Activated CD8-positive, alpha-beta T cell treated with anti-CD3 and anti-CD28 coated beads for 36 hours (primary cell): ENCODE measurements at regions not wholly inside any gene's neighbourhood (a gene's known extent, or its start where the extent isn't known, plus 50 kb on each side); places are given as distances from the start of the nearest gene placed in this dataset.
"Not testable (repeated sequence)": the region's sequence is repeated elsewhere in the genome, so short reads cannot be mapped to it uniquely, and the experiment has no call there.

Experiments
- ATAC-seq: fragments of 200-7000 bp; cut with Tn5 transposase; one replicate; pipeline ENCODE4 v1.10.0; 2021; ENCODE audit warnings: mild to moderate bottlenecking, moderate library complexity
- CTCF ChIA-PET: fragments of 350-600 bp; sonication (Branson Sonifier 250); formaldehyde crosslinking; loops from one replicate; lab custom pipeline; 2021; ENCODE audit warnings: antibody characterized with exemption; lab: Charles Lee
- POLR2A ChIA-PET: fragments of 350-600 bp; sonication (Branson Sonifier 250); formaldehyde crosslinking; loops from one replicate; lab custom pipeline; 2021; ENCODE audit warnings: antibody characterized with exemption; lab: Charles Lee
- DNase-seq: peaks from one replicate; pipeline ENCODE4 v3.0.0-alpha.2; 2020
- H3K27ac Mint-ChIP-seq: one replicate; pipeline ENCODE4 v1.8.0; 2021; ENCODE audit warnings: mild to moderate bottlenecking, mixed read lengths
- H3K27me3 Mint-ChIP-seq: one replicate; pipeline ENCODE4 v1.8.0; 2021; ENCODE audit warnings: mixed read lengths
- H3K36me3 Mint-ChIP-seq: one replicate; pipeline ENCODE4 v1.8.0; 2021; ENCODE audit warnings: low read depth, mixed read lengths
- H3K4me1 Mint-ChIP-seq: one replicate; pipeline ENCODE4 v1.8.0; 2021; ENCODE audit warnings: low read depth, mixed read lengths
- H3K4me3 Mint-ChIP-seq: one replicate; pipeline ENCODE4 v1.8.0; 2021; ENCODE audit warnings: mild to moderate bottlenecking, moderate library complexity, mixed read lengths
- H3K9me3 Mint-ChIP-seq: one replicate; pipeline ENCODE4 v1.8.0; 2021; ENCODE audit warnings: mixed read lengths
- intact Hi-C: fragments of 100-400 bp; cut with micrococcal nuclease; formaldehyde crosslinking; loops from one replicate; pipeline ENCODE4 v1.10.0; 2022
- TF ChIP-seq, protein P1 (sequence below): fragments of 200-600 bp; IDR thresholded peaks from one replicate; pipeline ENCODE4 v1.8.0; 2022; ENCODE audit warnings: antibody characterized with exemption, mild to moderate bottlenecking

DNA sequence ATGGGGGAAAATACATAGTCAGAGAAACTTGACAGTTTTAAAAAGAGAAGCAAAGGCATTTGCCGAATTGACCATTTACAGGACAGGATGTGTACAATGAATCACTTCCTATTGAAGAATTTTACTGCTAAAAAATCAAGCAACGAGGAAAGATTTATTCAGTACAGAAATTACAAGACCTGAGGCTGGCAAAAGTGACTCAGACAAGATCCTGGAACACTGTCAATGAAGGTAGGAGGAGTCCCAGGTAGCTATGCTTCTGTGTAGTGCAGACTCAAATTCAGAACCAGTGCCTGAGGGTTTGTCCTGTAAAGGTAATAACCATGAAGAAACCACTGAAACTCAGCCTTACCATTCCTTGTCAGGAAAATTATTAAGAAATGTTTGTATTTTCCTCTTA lies 120.9 kb downstream of the ZMAT3 start:
- Mint-ChIP-seq H3K36me3 (no peaks in the 10 kb centered on the region), H3K27ac (peak overlapping the region; percentile 16), H3K4me1 (peaks cover 7% of the 10 kb centered on the region), H3K9me3 (peaks cover 15% of the 10 kb centered on the region), H3K4me3 (no peak overlapping the region), H3K27me3 (no peaks in the 10 kb centered on the region)
- ATAC-seq: peak; percentile 83
- TF ChIP-seq, protein P1, sequence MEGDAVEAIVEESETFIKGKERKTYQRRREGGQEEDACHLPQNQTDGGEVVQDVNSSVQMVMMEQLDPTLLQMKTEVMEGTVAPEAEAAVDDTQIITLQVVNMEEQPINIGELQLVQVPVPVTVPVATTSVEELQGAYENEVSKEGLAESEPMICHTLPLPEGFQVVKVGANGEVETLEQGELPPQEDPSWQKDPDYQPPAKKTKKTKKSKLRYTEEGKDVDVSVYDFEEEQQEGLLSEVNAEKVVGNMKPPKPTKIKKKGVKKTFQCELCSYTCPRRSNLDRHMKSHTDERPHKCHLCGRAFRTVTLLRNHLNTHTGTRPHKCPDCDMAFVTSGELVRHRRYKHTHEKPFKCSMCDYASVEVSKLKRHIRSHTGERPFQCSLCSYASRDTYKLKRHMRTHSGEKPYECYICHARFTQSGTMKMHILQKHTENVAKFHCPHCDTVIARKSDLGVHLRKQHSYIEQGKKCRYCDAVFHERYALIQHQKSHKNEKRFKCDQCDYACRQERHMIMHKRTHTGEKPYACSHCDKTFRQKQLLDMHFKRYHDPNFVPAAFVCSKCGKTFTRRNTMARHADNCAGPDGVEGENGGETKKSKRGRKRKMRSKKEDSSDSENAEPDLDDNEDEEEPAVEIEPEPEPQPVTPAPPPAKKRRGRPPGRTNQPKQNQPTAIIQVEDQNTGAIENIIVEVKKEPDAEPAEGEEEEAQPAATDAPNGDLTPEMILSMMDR: no peak
- DNase-seq: peak; percentile 59
- intact Hi-C loops: no loop called here
- CTCF ChIA-PET: interaction anchor here (1.0 kb wide), 1 partner anchor 17 kb away, joined by 3 read pairs; no protein-coding TSS in a partner anchor
- POLR2A ChIA-PET: no interaction called here

DNA sequence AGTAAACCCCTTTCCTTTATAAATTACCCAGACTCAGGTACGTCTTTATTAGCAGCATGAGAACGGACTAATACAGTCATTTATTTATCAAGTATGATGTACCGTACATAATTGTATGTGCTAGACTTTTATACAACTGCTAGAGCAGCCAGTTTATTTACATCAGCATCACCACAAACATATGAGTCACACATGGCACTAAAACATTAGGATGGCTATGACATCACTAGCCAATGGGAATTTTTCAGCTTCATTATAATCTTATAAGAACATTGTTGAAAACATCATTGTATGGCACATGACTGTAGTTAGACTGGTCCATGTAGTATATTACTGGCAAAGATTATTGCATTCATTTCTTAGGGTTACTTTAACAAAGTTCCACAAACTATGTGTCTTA lies 121.7 kb downstream of the ZMAT3 start:
- no peak overlapping the region for H3K27ac Mint-ChIP-seq
- CTCF ChIA-PET: interaction anchor here (1.0 kb wide), 1 partner anchor 18 kb away, joined by 3 read pairs; no protein-coding TSS in a partner anchor
- ATAC-seq (no peak), DNase-seq (no peak)
- peaks cover 7% of the 10 kb centered on the region for H3K4me1 Mint-ChIP-seq
- peaks cover 20% of the 10 kb centered on the region for H3K9me3 Mint-ChIP-seq
- POLR2A ChIA-PET: no interaction called here
- no peak overlapping the region for H3K4me3 Mint-ChIP-seq
- H3K27me3 Mint-ChIP-seq: no peaks in the 10 kb centered on the region
- H3K36me3 Mint-ChIP-seq: no peaks in the 10 kb centered on the region
- TF ChIP-seq, protein P1: no peak
- intact Hi-C loops: no loop called here

DNA sequence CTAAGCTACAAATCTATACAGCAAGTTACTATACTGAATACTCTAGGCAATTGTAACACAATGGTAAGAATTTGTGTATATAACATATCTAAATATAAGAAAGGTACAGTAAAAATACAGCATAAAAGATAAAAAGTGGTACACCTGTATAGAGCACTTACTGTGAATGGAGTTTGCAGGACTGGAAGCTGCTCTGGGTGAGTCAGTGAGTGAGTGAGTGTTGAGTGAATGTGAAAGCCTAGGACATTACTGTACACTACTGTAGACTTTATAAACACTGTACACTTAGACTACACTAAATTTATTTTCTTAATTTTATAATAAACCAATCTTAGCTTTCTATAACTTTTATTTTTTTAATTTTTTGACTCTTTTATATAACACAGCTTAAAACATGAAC lies 123.1 kb downstream of the ZMAT3 start:
- DNase-seq (no peak), ATAC-seq (no peak)
- Mint-ChIP-seq H3K27me3 (no peaks in the 10 kb centered on the region), H3K36me3 (no peaks in the 10 kb centered on the region), H3K9me3 (peaks cover 22% of the 10 kb centered on the region), H3K27ac (no peak overlapping the region), H3K4me3 (no peak overlapping the region), H3K4me1 (peaks cover 7% of the 10 kb centered on the region)
- POLR2A ChIA-PET: no interaction called here
- TF ChIP-seq, protein P1: no peak
- intact Hi-C loops: no loop called here
- CTCF ChIA-PET: no interaction called here

DNA sequence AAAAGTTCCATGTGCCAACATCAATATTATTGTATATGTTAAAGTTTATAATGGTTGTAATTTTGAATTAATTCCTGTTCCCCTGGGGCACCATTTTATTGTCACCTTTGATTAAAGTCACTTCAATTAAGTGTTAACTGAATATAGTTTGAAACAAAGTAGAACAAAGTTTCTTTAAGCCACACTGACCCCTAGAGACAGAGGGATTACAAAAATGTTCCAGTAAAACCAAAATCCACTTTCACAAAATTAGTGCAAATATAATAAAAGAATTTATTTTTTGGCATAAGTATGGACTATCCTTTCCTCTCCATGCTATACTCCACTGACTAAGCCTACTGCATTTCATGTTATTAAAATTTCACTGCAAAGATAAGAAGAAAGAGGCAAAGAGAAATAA lies 123.9 kb downstream of the ZMAT3 start:
- Mint-ChIP-seq H3K4me1 (peaks cover 7% of the 10 kb centered on the region), H3K9me3 (peaks cover 24% of the 10 kb centered on the region), H3K36me3 (no peaks in the 10 kb centered on the region), H3K27ac (no peak overlapping the region), H3K27me3 (no peaks in the 10 kb centered on the region), H3K4me3 (no peak overlapping the region)
- intact Hi-C loops: no loop called here
- CTCF ChIA-PET: no interaction called here
- TF ChIP-seq, protein P1: no peak
- DNase-seq (no peak), ATAC-seq (no peak)
- POLR2A ChIA-PET: no interaction called here

DNA sequence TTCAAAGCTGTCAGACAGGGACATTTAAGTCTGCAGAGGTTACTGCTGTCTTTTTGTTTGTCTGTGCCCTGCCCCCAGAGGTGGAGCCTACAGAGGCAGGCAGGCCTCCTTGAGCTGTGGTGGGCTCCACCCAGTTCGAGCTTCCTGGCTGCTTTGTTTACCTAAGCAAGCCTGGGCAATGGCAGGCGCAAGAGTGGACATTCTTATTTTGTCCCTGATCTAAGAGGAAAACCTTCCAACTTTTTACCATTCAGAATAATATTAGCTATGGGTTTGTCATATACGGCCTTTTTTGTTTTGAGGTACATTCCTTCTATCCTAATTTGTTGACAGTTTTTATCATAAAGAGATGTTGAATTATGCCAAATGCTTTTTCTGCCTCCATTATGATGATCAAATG lies 129.3 kb downstream of the ZMAT3 start:
- ATAC-seq, H3K27me3 Mint-ChIP-seq, intact Hi-C loops, DNase-seq, POLR2A ChIA-PET, H3K4me3 Mint-ChIP-seq, H3K36me3 Mint-ChIP-seq, H3K4me1 Mint-ChIP-seq, H3K27ac Mint-ChIP-seq, CTCF ChIA-PET: not testable (repeated sequence)
- H3K9me3 Mint-ChIP-seq: peaks cover 27% of the 10 kb centered on the region

DNA sequence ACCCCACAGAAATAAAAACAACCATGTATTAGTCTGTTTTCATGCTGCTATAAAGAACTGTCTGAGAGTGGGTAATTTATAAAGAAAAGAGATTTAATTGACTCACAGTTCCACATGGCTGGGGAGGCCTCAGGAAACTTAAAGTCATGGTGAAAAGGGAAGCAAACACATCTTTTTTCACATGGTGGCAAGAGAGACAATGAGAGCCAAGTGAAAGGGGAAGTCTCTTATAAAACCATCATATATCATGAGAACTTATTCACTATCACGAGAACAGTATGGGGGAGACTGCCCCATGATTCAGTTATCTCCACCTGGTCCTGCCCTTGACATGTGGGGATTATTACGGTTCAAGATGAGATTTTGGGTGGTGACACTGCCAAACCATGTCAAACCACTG lies 141.5 kb downstream of the ZMAT3 start:
- no peak overlapping the region for H3K4me3 Mint-ChIP-seq

More for the DNA sequence above, 141.5 kb downstream of the ZMAT3 start:
- no peaks in the 10 kb centered on the region for H3K36me3 Mint-ChIP-seq
- no peaks in the 10 kb centered on the region for H3K27me3 Mint-ChIP-seq
- CTCF ChIA-PET: no interaction called here
- ATAC-seq (no peak), DNase-seq (no peak)
- TF ChIP-seq, protein P1: no peak
- intact Hi-C loops: no loop called here
- H3K4me1 Mint-ChIP-seq: no peaks in the 10 kb centered on the region
- POLR2A ChIA-PET: no interaction called here
- H3K27ac Mint-ChIP-seq: no peak overlapping the region
- H3K9me3 Mint-ChIP-seq: peaks cover 41% of the 10 kb centered on the region
